HG03097 (cell line): ENCODE measurements at regions not wholly inside any gene's neighbourhood (a gene's known extent, or its start where the extent isn't known, plus 50 kb on each side); places are given as distances from the start of the nearest gene placed in this dataset.

Experiments
- ATAC-seq: cut with Tn5 transposase; IDR thresholded peaks from one replicate; pipeline ENCODE4 v1.9.1; 2021; ENCODE audit not compliant: unreplicated experiment, low FRiP score

DNA sequence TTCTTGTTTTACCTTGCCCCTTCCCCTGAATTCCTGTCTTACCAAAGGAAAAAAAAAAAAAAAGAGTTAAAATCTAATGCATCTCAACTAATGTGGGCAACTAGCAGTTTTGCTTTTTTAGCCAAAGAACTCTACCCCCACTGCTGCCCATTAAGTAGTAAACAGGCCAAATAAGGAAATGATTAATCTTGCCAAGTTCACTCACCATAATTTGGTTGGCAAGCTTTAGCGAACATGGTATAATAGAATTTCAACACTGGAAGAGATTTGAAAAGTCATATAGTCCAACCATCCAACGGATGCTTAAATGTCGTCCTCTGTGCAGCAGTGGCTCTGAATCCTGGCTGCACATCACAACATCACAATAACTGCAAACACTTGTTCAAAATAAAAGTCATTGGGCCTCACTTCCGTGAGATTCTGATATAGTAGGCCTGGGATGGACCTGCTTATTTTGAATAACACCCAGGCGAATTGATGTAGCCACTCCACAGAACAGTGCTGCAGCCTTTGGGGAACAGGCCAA, 142.0 kb upstream of the UBE2E1 start:
- ATAC-seq, result no peak

DNA sequence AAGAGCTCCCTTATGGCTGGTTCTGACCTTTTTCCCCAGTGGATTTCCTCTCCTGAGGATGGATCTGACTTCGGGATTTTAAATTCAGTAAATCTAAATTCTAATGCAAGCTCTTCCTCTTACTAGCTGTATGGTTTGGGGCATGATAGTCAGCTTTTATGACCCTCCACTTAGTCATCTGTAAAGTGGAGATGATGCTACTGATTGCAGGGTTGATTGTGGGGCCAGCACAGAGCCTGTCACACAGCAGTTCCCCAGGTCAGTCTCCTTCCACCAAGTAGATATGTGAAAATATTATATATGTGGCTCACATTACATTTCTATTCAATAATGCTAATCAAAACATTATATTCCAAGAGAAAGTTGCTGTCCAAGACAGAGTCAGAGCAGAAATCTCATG, 141.3 kb upstream of the UBE2E1 start:
- ATAC-seq, result no peak

DNA sequence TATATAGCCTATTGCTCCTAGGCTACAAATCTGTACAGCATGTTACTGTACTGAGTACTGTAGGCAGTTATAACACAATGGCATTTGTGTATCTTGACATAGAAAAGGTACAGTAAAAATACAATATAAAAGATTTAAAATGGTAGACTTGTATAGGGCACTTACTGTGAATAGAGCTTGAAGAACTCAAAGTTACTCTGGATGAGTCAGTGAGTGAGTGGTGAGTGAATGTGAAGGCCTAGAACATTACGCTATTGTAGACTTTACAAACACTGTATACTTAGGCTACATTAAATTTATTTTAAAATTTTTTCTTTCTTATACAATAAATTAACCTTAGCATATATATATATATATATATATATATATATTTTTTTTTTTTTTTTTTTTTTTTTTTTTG, 140.0 kb upstream of the UBE2E1 start:
- ATAC-seq, result no peak

DNA sequence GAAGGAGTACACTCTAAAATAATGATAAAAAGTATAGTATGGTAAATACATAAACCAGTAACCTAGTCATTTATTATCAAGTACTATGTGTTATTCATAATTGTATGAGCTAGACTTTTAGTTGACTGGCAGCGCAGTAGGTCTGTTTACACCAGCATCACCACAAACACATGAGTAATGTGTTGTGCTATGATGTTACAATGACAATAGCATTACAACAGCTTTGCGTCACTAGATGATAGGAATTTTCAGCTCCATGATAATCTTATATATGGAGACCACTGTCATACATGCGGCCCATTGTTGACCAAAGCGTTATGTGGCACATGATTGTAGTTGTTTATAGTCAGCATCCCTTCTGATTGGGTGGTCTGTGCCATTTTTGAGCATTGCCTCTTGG, 138.9 kb upstream of the UBE2E1 start:
- ATAC-seq, result no peak

DNA sequence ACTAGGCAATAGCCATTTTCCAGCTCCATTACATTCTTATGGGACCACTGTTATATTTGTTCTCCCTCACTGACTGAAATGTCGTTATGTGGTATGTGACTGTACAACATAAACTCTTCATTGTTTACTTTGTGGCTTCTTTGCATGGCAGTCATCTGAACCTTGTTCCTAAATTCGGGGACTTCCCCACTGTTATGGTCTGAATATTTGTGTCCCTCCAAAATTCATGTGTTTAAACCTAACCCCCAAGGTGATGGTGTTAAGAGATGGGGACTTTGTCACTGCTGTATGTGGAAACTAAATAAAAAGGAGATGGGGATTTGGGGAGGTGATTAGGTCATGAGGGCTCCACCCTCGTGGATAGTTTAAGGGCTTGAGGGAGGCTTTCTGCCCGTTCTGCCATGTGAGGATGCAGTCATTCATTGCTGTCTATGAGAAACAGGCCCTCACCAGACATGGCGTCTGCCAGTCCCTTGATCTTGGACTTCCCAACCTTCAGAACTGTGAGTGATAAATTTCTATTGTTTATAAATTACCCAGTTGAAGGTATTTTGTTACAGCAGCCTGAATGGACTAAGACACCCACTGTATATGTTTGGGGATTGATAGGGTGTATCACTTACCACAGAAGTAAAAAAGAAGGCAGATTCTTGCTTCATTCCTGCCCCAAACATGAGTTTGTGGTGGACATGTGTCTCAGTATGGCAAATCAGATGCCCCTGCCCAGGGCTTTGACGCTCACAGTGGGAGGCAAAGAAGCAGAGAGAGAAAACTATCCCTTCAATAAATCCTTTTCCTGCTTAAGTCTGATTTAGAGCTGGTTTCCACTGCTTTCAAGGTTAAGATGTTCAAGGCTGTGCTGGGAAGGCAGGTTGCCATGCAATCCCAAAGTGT, 138.0 kb upstream of the UBE2E1 start:
- ATAC-seq, result no peak

DNA sequence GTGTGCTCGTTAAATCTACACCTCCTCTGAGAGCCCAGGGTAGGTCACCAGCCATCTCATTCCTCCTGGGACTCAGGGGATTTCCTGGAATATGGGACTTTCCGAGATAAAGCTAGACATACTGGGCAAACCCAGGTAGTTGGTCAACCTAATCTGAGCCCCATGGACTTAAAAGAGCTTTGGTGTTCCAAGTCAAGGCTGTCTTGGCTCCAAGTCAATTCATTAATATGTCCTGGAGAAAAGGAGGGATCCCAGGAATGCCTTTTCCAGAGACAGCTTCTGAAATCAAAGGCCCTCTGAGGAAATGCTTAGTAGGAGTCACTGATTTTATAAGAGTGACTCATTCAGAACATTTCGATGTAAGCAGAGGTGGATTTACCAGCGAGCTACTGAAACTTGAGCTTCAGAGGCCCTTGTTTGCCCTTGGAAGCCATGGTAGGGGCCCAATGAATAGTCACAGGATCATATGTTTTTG, 137.3 kb upstream of the UBE2E1 start:
- no peak for ATAC-seq

DNA sequence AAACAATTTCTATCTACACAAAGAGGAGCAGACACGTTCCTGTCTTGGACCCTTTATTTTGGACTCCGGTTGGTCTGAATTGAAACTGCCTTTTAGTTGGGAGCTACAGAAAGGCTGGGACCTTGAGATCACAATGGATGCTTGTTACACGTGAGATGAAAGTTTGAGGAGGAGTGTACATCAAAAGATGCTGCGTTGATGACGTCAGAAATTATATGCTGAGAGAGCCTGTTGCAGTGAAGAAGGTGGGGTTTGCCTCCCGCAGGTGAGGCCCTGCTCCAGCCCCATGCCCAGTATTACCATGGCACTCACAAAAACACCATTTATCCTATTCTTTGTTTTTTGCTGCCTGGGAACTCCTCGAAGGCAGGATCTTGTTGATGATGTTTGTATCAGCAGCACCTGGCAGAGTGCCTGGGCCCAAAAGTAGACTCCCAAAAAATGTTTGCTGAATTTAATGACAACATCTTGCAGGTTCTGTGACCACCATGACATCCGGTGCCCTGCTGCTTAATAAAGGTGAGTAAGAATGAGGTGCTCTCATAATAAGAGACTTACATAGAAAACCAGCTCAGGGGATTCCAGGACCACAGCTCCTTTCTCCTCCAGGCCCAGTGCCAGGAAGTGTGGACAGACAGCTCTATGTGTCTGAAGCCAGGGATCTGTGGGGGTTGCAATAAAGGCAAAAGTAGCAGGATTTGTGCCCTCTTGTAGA, 136.1 kb upstream of the UBE2E1 start:
- ATAC-seq, result no peak

DNA sequence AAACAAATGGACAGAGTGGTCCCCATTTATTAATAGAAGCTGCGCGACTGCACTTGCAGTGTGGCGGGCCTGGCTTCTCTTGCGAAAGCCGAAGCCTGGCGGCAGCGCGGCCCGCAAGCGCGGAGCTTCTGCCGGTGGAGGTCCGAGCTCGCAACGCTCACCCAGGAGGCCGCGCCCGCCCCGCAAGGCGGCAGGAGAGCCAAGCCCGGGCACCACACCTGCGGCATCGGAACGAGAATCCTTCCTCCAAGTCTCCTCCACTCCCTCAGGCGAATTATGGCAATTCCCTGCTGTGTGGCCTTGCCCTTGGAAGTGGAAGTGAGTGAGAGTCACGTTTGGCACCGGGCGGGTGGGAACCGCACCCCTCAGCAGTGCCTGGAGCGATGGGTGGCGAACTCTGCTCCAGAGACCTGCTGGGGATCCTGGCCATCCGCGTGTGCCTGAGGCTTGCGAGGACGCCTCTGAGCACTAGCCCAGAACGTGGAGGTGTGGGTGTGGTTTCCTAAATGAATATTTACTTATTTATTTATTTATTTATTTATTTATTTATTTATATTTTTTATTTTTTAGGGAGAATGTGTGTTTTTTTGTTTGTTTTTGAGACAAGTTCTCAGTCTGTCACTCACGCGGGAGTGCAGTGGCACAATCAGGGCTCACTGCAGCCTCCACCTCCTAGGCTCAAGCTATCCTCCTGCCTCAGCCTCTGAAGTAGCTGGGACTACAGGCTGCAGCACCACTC, 133.7 kb upstream of the UBE2E1 start:
- no peak for ATAC-seq

DNA sequence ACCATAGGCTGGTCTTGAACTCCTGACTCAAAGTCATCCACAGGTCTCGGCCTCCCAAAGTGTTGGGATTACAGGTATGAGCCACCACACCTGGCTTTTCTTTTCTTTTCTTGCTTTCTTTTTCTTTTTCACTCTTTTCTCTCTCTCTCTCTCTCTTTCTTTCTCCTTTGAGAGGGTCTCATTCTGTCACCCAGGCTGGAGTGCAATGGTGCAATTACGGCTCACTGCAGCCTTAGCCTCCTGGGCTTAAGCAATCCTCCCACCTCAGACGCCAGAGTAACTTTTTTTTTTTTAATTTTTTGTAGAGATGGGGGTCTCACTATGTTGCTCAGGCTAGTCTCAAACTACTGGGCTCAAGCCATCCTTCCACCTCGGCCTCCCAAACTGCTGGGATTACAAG, 133.1 kb upstream of the UBE2E1 start:
- ATAC-seq, result no peak

DNA sequence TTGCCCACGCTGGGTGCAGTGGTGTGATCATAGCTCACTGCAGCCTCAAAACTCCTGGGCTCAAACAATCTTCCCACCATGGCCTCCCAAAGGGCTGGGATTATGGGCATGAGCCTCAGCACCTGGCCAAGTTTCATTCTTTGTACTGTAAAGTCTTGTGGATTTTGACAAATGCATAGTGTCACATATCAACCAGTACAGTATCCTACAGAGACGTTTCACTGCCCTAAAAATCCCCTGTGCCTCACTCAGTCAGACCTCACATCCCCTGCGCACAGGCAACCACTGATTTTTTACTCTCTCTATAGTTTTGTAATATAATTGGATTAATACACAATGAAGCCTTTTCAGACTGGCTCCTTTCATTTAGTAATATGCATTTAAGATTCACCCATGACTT, 130.7 kb upstream of the UBE2E1 start:
- no peak for ATAC-seq

DNA sequence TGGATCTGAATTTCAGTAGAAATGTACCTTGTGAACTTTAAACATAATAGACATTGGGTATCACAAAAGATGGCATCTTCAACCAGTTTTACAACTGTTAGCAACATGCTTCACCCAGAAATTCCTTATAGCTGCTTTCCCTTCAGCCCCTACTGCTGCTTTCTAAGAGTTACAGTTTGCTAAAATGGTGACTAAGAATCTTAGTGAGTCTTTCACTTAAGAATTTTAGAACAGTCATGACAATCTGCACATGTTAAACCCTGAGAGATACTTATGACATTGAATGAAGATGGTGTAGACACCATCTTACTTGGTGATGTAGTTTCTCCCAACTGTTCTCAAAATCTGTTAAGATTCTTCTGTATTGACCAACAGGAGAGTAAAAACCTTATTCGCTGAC, 129.7 kb upstream of the UBE2E1 start:
- no peak for ATAC-seq

DNA sequence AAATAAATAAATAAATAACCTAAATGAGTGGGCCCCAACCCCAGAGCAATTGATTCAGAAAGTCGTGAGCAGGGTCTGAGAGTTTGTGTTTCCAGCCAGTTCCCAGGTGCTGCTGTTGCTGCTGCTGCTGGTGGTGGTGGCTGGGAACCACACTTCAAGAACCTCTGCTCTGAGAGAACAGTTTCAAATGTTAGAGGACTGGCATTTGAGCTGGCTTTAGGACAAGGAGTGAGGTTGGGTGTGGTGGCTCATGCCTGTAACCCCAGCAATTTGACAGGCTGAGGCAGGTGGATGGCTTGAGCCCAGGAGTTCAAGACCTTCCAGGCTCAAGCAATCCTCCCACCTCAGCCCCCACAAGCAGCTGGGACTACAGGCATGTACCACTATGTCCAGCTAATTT, 123.1 kb upstream of the UBE2E1 start:
- ATAC-seq, result no peak

DNA sequence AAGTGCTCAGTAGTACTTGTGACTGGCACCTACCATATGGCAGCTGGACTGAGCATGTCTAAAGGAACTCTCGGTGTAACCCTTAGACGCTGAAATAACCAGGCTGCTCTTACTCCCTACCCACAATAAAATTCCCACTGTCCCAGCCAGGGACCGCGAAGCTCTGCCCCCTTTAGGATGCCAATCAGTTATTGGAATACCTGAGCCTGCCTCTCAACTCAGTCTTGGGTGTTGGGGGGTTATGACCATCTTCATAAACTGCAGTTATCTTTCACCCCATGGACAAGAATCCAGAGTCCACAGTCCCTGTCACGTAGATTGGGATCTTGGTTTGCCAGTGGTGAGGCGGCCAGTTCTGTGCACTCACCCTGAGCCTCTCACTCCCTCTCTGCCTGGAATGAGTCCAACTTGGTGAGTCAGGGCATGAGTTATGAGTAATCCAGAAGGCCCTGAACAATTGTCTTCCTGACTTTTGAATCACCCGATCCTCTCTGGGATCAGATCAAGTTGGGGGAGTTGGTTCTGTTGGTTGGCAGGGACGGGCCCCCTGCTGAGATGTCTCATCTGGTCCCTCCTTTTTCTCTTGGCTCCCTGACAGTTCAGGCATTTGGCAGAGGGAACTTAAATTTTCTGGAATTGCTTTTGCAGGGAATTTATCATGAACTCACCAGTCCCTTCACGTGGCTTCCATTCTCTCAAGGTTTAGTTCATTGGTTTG, 120.1 kb upstream of the UBE2E1 start:
- no peak for ATAC-seq

DNA sequence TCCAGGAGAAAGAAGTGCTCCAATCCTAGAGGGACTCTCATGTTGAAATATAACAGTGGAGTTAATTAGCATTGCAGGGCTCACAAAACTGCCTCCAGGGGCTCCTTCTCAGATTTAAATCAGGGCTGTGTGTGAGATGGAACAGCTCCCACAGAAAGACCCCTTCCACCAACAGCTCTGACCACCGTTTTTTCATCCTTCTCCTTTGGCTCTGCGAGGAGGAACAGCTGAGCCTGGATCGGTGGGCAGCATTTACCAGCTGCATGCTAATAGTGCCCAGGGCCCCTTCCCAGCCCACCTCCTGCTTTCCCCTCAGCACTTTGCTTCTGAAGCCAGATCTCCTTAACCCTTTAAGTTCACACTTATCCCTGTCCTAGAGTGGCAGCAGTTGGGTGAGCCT, 119.2 kb upstream of the UBE2E1 start:
- ATAC-seq, result no peak

DNA sequence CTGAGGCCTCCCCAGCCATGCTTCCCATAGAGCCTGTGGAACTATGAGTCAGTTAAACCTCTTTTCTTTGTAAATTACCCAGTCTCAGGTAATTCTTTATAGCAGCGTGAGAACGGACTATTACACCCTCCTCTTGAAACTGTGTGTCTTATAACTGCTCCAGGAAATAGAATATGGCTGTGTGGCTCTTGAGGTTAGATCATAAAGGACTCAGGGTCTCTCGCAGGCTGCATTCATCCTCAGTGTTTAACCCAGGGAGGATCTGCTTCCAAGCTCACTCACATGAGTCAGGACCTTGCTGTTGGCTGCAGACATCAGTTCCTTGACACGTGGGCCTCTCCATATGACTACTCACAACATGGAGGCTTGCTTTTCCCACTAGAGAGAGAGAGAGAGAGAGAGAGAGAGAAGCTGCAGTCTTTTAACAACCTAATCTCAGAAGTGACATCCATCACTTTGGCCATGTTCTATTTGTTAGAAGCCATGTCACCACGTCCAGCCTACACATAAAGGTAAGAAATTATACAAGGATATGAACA, 114.3 kb upstream of the UBE2E1 start:
- no peak for ATAC-seq

DNA sequence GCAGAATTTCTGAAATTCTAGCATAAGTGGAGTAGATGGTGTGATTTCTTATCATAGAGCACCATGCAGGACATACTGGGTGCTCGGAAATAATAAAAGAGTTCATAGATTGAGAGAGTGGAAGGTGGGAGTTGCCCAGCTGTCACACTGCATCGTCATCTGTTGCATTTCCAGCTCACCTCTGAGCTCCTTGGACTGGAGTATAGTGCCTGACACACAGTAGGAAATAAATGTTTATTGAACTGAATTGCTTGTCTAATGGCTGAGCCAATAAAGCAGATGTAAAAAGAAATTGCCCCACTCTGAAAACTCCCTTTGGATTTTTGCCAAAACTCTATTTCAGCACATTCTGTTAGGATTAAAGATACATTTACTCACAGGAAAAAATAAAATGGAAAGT, 108.9 kb upstream of the UBE2E1 start:
- no peak for ATAC-seq

DNA sequence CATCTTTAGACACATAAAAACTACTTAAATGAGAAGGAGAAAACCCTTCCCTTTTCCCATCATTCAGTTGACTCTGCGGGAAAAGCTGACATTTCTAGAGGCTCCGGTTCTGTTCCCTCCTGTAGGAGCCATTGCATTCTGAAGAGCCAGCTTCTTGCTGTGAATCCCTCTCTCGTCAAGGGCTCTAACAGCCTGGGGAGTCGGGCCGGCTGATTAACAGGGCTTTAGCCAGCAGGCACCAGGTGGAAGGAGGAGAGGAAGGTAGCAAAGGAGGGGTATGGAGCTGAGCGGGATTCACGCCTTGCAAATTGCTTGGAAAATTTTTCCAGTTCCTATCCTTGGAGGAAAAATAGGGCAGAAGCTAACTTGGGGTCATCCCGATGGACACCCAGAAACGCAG, 108.3 kb upstream of the UBE2E1 start:
- ATAC-seq, result no peak

DNA sequence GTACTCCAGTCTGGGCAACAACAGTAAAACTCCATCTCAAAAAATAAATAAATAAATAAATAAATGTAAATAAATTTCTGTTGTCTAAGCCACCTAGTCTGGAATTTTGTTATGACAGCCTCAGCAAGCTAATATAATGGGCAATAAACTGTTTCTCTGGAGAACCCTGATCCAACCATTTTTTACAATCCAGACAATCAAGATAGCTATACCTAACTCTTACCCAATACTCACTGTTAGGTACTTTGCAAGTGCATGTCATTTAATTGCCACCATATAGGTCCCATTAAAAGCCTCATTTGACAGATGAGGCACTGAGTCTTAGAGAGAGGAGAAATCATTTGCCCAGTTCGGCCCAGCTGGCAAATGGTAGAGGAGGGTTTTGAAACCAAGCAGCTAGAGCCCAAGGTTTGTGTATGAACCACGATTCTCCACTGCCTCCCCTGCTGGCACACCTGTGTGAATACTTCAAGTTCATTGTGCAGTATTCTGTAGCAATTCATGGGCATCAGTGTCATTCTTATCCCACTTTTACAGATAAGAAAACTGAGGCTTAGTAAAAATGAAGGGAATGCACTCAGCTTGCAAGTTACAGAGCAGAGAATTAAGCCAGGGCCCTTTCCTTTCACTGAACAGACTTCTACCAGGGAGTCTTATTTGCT, 107.0 kb upstream of the UBE2E1 start:
- ATAC-seq, result no peak

DNA sequence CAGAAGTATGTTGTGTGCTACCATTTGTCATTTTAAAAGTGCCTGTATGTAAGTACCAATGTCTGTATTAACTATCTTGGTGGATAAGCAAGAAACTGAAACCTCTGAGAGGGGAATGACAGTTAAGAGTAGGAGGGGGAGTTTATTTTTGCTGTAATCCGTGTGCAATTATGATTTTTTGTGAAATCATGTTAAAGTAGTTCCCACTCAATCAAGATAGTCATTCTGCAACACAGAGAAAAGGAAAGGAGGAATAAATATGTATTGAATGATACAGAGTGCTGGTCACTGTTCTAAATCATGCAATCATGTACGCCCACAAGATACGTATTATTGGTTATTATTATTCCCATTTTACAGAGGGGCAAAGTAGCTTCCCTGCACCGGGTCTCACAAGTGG, 105.1 kb upstream of the UBE2E1 start:
- ATAC-seq, result no peak
